Stimulated activated CD4-positive, alpha-beta T cell treated with anti-CD3 and anti-CD28 coated beads, Interleukin-15, amount 100 ng/mL, for 48 hours (primary cell): ENCODE measurements at regions not wholly inside any gene's neighbourhood (a gene's known extent, or its start where the extent isn't known, plus 50 kb on each side); places are given as distances from the start of the nearest gene placed in this dataset.

Experiments used
- DNase-seq, 2 donors: peaks; one replicate each; pipeline ENCODE4 v3.0.0-alpha.2; 2020; ENCODE audit warnings: low read depth in 2 of 2

DNA sequence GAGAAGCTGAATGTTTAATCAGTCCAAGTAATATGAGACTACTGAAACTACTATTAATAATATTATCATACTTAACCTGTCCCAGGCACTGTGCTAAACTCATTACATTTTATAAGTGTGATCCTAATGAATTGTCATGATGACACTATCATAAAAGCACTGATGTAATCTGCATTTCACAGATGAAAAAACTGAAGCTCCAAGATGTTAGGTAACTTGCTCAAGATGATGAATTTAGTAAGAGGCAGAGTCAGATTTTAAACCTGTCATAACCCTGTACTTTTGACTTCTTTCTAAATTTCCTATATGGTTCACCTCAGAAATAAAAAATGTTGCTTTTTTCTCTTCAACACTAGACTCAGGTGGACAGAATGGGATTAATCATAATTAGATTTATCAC lies 237.6 kb downstream of the ALDH8A1 start:
- no peak for DNase-seq

DNA sequence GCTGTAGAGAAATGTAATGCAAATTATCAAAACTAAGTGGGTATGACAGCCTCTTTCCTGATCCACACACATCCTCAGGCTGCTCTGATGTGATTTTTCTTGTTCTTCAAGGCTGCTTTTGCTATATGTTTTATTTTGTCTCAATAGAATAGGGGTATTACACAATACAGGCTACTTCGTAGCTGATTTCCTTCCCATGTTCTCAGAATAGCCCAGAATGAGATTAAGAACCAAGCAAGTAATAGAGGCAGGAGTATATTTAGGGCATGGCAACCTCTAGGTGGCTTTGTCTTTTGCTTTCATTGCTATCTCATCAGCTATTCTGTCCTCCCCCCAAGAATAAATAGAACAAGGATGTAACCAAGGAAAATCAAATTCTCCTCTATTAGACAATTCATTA lies 241.8 kb downstream of the ALDH8A1 start:
- no peak for DNase-seq

GRCh38 chr6:134707342-134708031 lies 242.4 kb downstream of the ALDH8A1 start:
- DNase-seq = no peak

DNA sequence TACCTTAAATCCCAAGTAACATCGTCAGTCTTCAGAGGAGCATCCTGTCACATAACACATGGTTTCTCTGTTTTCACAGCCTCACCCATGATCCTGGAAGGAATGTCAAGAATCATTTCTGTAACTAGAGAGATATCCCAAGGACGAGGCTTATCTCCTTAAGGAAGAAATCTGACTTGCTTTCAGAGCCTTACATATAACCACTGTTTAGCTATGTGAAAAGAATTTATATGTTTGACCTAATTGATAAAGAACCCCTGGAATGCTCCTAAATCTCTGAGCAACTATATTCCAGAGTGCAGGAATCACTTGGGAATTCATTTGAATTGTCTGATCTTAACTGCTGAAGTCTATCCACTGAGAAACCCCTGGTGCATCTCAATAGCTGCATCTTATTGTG lies 243.1 kb downstream of the ALDH8A1 start:
- no peak for DNase-seq

- no peak for DNase-seq
Measured at GRCh38 chr6:134706153-134706552, 243.7 kb downstream of the ALDH8A1 start.

- no peak for DNase-seq
Measured at GRCh38 chr6:134703206-134703605, 246.7 kb downstream of the ALDH8A1 start.

DNA sequence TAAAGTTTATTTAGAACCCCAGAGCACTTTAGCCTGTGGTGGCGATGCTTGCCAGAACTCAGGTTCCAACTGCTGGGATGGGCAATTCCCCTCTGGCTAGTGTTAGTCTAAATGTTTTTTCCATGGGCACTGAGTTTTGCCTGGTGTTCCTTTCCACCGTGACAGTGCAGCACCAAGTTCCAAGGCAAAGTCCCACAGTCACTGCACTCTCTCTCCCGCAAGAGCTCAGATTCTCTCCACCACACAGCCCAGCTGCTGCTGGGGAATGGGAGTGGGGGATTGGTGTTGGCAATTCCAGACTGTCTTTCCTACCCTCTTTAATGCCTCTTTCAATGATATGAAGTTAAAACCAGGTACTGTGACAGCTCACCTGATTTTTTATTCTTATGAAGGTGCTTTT lies 247.6 kb downstream of the ALDH8A1 start:
- DNase-seq = no peak

- DNase-seq = no peak
Measured at GRCh38 chr6:134701301-134701700, 248.6 kb downstream of the ALDH8A1 start.

DNA sequence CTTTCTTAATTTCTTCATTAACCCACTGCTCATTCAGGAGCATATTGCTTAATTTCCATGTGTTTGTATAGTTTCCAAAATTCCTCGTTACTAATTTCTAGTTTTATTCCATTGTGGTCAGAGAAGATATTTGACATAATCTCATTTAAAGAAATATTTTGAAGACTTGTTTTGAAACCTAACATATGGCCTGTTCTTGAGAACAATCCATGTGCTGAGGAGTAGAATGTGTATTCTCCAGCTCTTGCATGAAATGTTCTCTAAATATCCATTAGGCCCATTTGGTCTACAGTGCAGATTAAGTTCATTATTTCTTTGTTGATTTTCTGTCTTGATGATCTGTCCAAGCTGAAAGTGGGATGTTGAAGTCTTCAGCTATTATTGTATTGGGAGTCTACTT lies 251.7 kb downstream of the ALDH8A1 start:
- DNase-seq = no peak

GRCh38 chr6:134692008-134692407 lies 257.9 kb downstream of the ALDH8A1 start:
- DNase-seq = no peak

DNA sequence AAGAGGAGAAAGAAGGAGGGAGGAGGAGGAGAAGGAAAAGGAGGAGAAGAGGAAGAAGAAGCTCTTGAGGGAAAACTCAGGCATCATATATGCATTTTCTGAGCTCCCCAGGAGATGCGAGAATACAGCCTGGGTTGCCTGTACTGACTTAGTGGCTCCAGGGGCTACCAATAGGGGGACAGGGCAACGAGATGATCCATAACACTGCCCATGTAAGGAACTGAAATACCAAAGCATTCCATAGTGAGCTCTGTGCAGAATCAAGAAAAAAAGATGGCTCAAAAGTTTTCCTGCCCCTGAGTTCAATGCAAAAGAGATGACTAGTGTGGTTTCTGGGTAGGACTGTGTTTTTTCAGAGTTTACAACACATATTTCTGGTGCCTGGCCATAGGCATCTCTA lies 258.7 kb downstream of the ALDH8A1 start:
- no peak for DNase-seq

- DNase-seq = no peak
Measured at GRCh38 chr6:134690048-134690447, 259.9 kb downstream of the ALDH8A1 start.

DNA sequence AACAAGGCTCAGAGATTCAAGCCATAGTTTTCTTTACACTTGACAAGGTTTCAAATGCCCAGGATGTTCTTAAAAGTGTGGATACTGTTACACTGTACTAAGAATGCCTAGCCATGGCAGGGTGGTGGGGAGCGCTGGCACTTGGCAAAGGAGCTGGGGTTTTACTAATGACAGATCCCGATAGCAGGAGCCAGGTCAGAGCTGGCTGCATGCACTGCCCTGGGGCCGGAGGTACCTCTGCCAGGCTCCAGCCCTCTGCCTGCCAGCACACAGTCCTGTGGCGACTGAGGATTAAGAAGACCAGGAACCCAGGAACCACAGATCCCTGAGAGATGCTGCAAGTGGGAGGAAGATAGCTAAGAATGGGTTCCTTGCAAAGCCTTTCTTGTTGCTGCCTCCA lies 260.3 kb downstream of the ALDH8A1 start:
- DNase-seq = no peak

DNA sequence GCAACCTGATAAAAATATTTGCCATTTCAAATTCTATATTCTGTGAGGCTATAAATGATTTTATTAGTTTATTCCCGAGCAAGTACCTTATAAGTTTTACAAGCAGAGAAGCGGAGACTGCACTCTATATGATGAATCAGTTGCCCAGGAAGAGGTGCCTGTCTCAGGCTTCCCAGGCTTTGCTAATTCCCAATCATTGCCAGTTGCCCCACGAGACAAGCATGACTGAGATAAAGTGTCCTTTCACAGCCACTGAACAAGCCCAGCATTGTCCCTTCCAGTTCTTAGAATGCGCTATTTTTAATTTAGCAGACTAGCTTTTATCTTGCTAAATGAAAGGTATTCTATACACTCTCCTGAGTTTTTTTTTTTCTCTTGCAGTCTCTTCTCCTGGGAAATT lies 260.7 kb downstream of the ALDH8A1 start:
- no peak for DNase-seq

DNA sequence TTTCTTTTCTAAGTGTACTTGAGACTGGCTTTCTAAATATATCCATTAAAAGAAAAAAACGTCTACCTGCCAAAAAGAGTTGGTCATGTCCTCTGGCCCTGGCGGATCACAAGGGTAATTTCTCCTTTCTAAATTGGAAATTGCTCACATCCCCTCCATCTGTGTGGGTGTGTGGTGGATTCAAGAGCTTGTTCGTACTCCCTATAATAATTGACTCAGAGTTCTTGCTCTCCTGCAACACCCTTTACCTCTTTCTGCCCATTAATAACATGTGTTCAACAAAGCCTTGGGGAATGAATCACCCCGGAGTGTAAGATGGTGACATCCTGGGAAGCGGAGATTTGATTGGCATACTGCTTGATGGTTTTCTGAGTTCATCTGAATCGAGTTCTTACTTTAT lies 263.8 kb downstream of the ALDH8A1 start:
- no peak for DNase-seq

DNA sequence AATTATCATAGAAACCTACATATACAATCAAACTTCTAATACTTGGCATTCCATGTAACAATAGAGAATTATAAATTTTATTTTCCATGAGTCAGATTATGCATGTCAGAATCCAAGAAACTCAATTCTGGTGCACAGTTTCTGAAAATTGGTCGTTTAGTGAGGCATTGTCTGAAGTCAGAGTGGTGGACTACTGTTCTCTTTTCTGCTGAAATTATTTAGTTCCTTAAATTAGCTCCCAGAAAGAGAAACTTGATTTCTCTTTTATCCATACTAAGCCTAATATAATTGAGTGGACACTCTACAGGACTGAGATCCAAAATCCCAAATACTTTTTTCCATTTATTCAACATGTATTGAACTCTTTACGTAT lies 265.5 kb downstream of the ALDH8A1 start:
- no peak for DNase-seq

- DNase-seq = no peak
Measured at GRCh38 chr6:134683783-134684422, 266.0 kb downstream of the ALDH8A1 start.

DNA sequence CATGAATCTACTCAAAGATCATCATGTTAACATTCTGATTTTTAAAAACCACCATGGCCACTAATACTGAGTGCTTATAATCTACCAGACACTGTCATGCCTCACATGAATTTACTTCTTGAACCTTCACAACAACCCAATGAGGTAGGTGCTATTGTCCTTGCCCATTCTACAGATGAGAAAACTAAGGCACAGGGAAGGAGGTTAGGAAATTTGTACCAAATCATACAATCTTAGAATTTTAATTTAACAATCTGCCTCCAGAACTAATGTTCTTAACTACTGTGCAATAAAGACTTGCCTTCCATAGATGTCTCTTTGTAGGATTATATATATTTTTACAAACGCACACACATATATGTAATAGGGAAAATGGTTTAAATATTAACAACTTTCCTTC lies 269.5 kb downstream of the ALDH8A1 start:
- DNase-seq = no peak

- no peak for DNase-seq
Measured at GRCh38 chr6:134680021-134680420, 269.9 kb downstream of the ALDH8A1 start.

DNA sequence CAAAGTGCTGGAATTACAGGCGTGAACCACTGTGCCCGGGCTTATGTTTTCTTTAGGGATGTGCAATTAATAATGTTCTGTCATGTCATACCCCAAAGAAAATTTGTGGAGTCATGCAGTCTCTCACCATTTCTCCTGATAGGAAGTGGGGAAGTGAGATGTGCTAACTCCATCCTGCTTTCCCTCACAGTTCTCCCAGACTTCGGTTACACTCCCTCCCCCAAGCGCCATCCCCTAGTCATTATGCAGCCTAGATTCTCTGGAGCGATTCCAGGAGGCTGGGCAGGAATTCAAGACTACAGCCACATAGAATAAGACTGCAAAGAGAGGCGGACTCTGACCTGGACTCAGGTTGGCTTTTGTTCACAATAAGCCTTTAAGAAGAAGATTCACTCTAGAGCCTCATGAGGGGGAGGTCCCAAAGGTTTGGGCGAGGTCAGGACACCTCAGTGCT lies 271.4 kb downstream of the ALDH8A1 start:
- no peak for DNase-seq

DNA sequence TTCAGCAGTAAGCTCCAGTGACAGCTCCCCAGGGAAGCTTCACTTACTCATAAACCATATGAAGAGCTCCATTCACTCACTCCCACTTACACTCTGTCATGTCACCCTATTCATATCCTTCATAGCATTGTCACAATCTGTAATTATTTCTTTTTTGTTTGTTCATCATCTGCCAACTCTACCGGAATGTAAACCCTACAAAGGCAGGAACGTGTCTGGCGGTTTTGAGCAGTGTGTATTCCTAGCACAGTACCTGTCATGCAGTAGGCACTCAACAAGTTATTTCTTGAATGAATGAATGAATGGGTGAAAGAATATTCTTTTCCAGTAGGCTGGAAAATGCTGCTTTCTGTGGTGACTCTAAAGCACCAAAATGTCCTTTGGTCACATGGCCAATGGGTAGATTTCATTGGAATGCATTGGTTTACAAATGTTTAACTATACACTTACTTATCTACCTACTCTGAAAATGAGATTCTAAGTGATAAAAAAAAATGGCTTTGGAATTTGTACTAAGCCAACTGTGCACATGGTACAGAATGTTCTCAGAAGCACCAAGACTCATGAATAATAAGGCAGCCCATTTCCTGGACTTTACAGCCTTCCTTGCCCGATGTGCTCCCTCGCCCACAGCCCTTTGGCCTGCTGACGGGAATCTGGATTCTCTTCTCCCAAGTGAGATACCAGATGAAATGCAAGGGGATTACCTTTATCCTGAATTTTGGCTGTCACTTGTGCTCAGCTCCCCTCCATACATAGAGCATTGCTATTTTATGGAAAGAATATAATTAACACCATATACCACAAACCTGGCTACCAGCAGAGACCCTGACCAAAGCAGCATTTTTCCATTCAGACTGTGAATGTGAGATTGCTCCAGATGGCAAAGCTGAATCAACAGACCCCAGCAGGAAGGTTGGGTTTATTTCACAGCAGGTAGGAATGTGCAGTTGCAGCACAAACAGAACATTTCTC lies 273.3 kb downstream of the ALDH8A1 start:
- no peak for DNase-seq
